Keratinocyte (primary cell): ENCODE measurements at regions not wholly inside any gene's neighbourhood (a gene's known extent, or its start where the extent isn't known, plus 50 kb on each side); places are given as distances from the start of the nearest gene placed in this dataset.

Experiments
- DNase-seq: peaks from one replicate; pipeline ENCODE4 v3.0.0-alpha.2; 2011; ENCODE audit warnings: low read depth, missing footprints, low spot score
- FAIRE-seq: peaks from 2 replicates; lab custom pipeline; 2011; peaks lifted over from hg19 to GRCh38; lab: Jason Lieb, UNC
- H2AFZ ChIP-seq: 2 replicates; pipeline ENCODE4 v1.6.0; 2012; ENCODE audit warnings: low read length, control low read depth, inconsistent platforms; ENCODE audit not compliant: control insufficient read depth
- H3K27ac ChIP-seq: 2 replicates; pipeline ENCODE4 v1.5.1; 2011; ENCODE audit warnings: low read length; ENCODE audit not compliant: control insufficient read depth, insufficient read depth
- H3K27me3 ChIP-seq: 3 replicates; pipeline ENCODE4 v1.6.0; 2011; ENCODE audit warnings: low read length; ENCODE audit not compliant: control insufficient read depth, insufficient read depth; ENCODE audit errors: extremely low read depth
- H3K36me3 ChIP-seq, 2 experiments: 2 replicates in 1 of 2; 3 replicates in 1 of 2; pipeline ENCODE4 v1.5.1; 2011; ENCODE audit warnings: low read length in 2 of 2, mild to moderate bottlenecking in 1 of 2; ENCODE audit not compliant: control insufficient read depth in 2 of 2, insufficient read depth in 2 of 2; ENCODE audit errors: extremely low read depth in 1 of 2
- H3K4me1 ChIP-seq: 3 replicates; pipeline ENCODE4 v1.5.1; 2011; ENCODE audit warnings: low read length; ENCODE audit not compliant: control insufficient read depth, insufficient read depth; ENCODE audit errors: extremely low read depth
- H3K4me2 ChIP-seq: 3 replicates; pipeline ENCODE4 v1.6.0; 2011; ENCODE audit warnings: low read depth, low read length; ENCODE audit not compliant: control insufficient read depth, insufficient read depth; ENCODE audit errors: extremely low read depth
- H3K4me3 ChIP-seq, 3 experiments: fragments of 200-600 bp in 1 of 3; sonication (generic) in 1 of 3; 2 replicates in 2 of 3; 3 replicates in 1 of 3; pipeline ENCODE4 v1.5.1; 2011 to 2016; ENCODE audit warnings: low read length in 3 of 3, mild to moderate bottlenecking in 3 of 3, control low read depth in 2 of 3, inconsistent platforms in 1 of 3, low read depth in 1 of 3, mixed read lengths in 1 of 3, mixed run types in 1 of 3, moderate library complexity in 1 of 3; ENCODE audit not compliant: control insufficient read depth in 2 of 3, insufficient read depth in 2 of 3; ENCODE audit errors: extremely low read depth in 1 of 3
- H3K79me2 ChIP-seq: 2 replicates; pipeline ENCODE4 v1.6.0; 2012; ENCODE audit warnings: low read length; ENCODE audit not compliant: control insufficient read depth, insufficient read depth
- H3K9ac ChIP-seq: 3 replicates; pipeline ENCODE4 v1.6.0; 2011; ENCODE audit warnings: low read length; ENCODE audit not compliant: control insufficient read depth, insufficient read depth; ENCODE audit errors: extremely low read depth
- H3K9me1 ChIP-seq: 3 replicates; pipeline ENCODE4 v1.6.0; 2011; ENCODE audit warnings: low read length; ENCODE audit not compliant: control insufficient read depth, insufficient read depth; ENCODE audit errors: extremely low read depth
- H3K9me3 ChIP-seq: 2 replicates; pipeline ENCODE4 v1.5.1; 2012; ENCODE audit warnings: low read depth, low read length; ENCODE audit not compliant: control insufficient read depth
- H4K20me1 ChIP-seq: 3 replicates; pipeline ENCODE4 v1.6.0; 2011; ENCODE audit warnings: low read length; ENCODE audit not compliant: control insufficient read depth, insufficient read depth; ENCODE audit errors: extremely low read depth
- CTCF ChIP-seq, 3 experiments: IDR thresholded peaks in 1 of 3; conservative IDR thresholded peaks in 1 of 3; optimal IDR thresholded peaks in 1 of 3; 2 replicates in 2 of 3; 3 replicates in 1 of 3; pipeline versions ENCODE3 to v1.5.1; 2011; ENCODE audit warnings: low read length in 3 of 3, mild to moderate bottlenecking in 3 of 3, moderate library complexity in 2 of 3, control low read depth in 1 of 3, inconsistent platforms in 1 of 3; ENCODE audit not compliant: insufficient read depth in 2 of 3; ENCODE audit errors: extremely low read depth in 1 of 3
- EZH2 ChIP-seq: IDR thresholded peaks from one replicate; pipeline ENCODE4 v1.6.1; 2012; ENCODE audit warnings: inconsistent platforms, mild to moderate bottlenecking, low read length, moderate library complexity
- dilution Hi-C: fragments of 300-500 bp; cut with MboI; formaldehyde crosslinking; loops from one replicate; pipeline ENCODE4 v1.7.0; 2020; ENCODE audit warnings: low sequenced_read_pairs; ENCODE audit not compliant: extremely low pct_ligation_motif_present

GRCh38 chr22:47602732-47603131 is 840.3 kb downstream of the TBC1D22A start:
- no peaks in the 10 kb centered on the region for H3K27me3 ChIP-seq
- no peak overlapping the region for H2AFZ ChIP-seq
- H3K9ac ChIP-seq, result no peak overlapping the region
- H3K9me3 ChIP-seq, result no peaks in the 10 kb centered on the region
- no peak overlapping the region for H3K4me3 ChIP-seq
- TF ChIP-seq EZH2, result no peak
- dilution Hi-C loops, result no loop called here
- DNase-seq, result no peak
- FAIRE-seq, result no peak
- H3K4me1 ChIP-seq, result no peaks in the 10 kb centered on the region
- H3K27ac ChIP-seq, result no peak overlapping the region
- H3K9me1 ChIP-seq, result no peaks in the 10 kb centered on the region
- H3K4me2 ChIP-seq, result no peak overlapping the region
- H3K36me3 ChIP-seq, result no peaks in the 10 kb centered on the region
- H3K79me2 ChIP-seq, result no peaks in the 10 kb centered on the region
- H4K20me1 ChIP-seq, result no peaks in the 10 kb centered on the region

GRCh38 chr22:47601666-47602065 is 839.2 kb downstream of the TBC1D22A start:
- H3K79me2 ChIP-seq, result no peaks in the 10 kb centered on the region
- dilution Hi-C loops, result no loop called here
- no peak overlapping the region for H3K9ac ChIP-seq
- FAIRE-seq (no peak), DNase-seq (no peak)
- H3K4me2 ChIP-seq, result no peak overlapping the region
- TF ChIP-seq CTCF (optimal IDR thresholded peaks at IDR 0.05 in 1 of 3, IDR thresholded peaks at IDR 0.05 in 1 of 3, conservative IDR thresholded peaks at IDR 0.05 in 1 of 3; ENCODE audit: extremely low read depth in 1 of 3, insufficient read depth in 2 of 3, low read length in 3 of 3) (no peak), EZH2 (no peak)
- H3K9me1 ChIP-seq, result no peaks in the 10 kb centered on the region
- no peaks in the 10 kb centered on the region for H3K36me3 ChIP-seq
- no peaks in the 10 kb centered on the region for H4K20me1 ChIP-seq
- no peak overlapping the region for H3K4me3 ChIP-seq
- H3K27ac ChIP-seq, result no peak overlapping the region
- no peak overlapping the region for H2AFZ ChIP-seq
- H3K27me3 ChIP-seq, result no peaks in the 10 kb centered on the region
- H3K9me3 ChIP-seq, result no peaks in the 10 kb centered on the region
- H3K4me1 ChIP-seq, result no peaks in the 10 kb centered on the region
